ENCODE measurements at regions not wholly inside any gene's neighbourhood (a gene's known extent, or its start where the extent isn't known, plus 50 kb on each side); places are given as distances from the start of the nearest gene placed in this dataset.

DNA sequence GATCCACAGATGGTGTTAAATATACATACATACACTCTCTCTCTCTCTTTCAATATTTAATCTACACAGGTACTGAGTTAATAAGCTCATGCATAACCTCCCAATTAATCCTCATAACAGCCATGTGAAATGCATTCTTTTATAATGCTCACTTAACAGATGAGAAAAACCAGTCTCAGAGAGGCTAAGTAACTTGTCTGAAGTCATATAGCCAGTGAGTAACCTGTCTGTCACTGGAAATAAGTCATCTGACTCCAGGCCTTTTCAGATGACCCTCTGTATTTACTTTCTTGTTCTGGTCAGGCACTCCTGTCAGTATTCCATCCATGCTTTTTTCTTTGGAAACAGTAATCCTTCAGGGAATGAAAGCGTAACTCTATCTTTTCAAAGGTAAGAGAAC is 594.0 kb upstream of the TENM4 start:
- H4K5ac ChIP-seq (ENCODE audit: insufficient read length, low read depth, low read length) = no peak overlapping the region
- H3K23me2 ChIP-seq (ENCODE audit: low read depth, low read length) = no peaks in the 10 kb centered on the region
- H3K9me3 ChIP-seq (ENCODE audit: insufficient read depth in 2 of 2, low read depth in 1 of 2, low read length in 1 of 2) = no peaks in the 10 kb centered on the region
- 100% methylated on average over 1 of the region's 1 CpG; no CpG with 5 or more reads in 1 of the 2 experiments for WGBS, 2 experiments (ENCODE audit: extremely low coverage in 1 of 2, insufficient coverage in 1 of 2, insufficient read length in 1 of 2, insufficient replicate concordance in 2 of 2, low coverage in 1 of 2, low lambda C conversion rate in 2 of 2, missing lambda C conversion rate in 1 of 2)
- H3K9ac ChIP-seq (replicated peaks in 1 of 4; ENCODE audit: extremely low read depth in 1 of 4, low read depth in 3 of 4, low read length in 3 of 4) = no peak overlapping the region
- ChIA-PET CTCF (ENCODE audit: partially characterized antibody) (no interaction called here), POLR2A (ENCODE audit: partially characterized antibody) (no interaction called here)
- no peak overlapping the region for H2BK120ac ChIP-seq (replicated peaks; ENCODE audit: low read depth, low read length)
- H3K36me3 ChIP-seq (ENCODE audit: control insufficient read depth in 2 of 4, insufficient read depth in 4 of 4, low read length in 3 of 4) = no peaks in the 10 kb centered on the region
- no peak overlapping the region for H2BK12ac ChIP-seq (ENCODE audit: low read depth, low read length)
- no peak overlapping the region for H3K4ac ChIP-seq (replicated peaks; ENCODE audit: insufficient read length, low read depth, low read length)
- no peaks in the 10 kb centered on the region for H4K20me1 ChIP-seq (replicated peaks in 1 of 2; ENCODE audit: control insufficient read depth in 1 of 2, insufficient read depth in 2 of 2, low read length in 2 of 2)
- no peaks in the 10 kb centered on the region for H3K79me2 ChIP-seq (ENCODE audit: control insufficient read depth in 1 of 2, insufficient read depth in 2 of 2, low read length in 2 of 2)
- no peak overlapping the region for H3K18ac ChIP-seq (ENCODE audit: extremely low read depth, low read length)
- FAIRE-seq (no peak), DNase-seq (ENCODE audit: low read depth in 1 of 2, low spot score in 2 of 2) (no peak)
- no peaks in the 10 kb centered on the region for H3K27me3 ChIP-seq (replicated peaks in 1 of 4; ENCODE audit: control insufficient read depth in 3 of 4, extremely low read depth in 1 of 4, insufficient read depth in 3 of 4, low read length in 3 of 4)
- H3K4me3 ChIP-seq (ENCODE audit: extremely low read depth in 1 of 4, insufficient read depth in 2 of 4, low read depth in 3 of 4, low read length in 4 of 4) = no peak overlapping the region
- H4K91ac ChIP-seq (replicated peaks; ENCODE audit: insufficient read length, low read length) = no peak overlapping the region
- H3K56ac ChIP-seq (replicated peaks; ENCODE audit: insufficient read length, low read depth, low read length) = no peak overlapping the region
- no peaks in the 10 kb centered on the region for H3K4me1 ChIP-seq (replicated peaks in 1 of 4; ENCODE audit: control insufficient read depth in 3 of 4, insufficient read depth in 4 of 4, low read length in 3 of 4)
- TF ChIP-seq KDM1A (IDR thresholded peaks at IDR 0.05; ENCODE audit: borderline replicate concordance, low read length) (no peak), RFX5 (IDR thresholded peaks at IDR 0.05; ENCODE audit: borderline replicate concordance, low read depth, low read length) (no peak), SP1 (IDR thresholded peaks at IDR 0.05; ENCODE audit: low read depth, low read length) (no peak), ASH2L (IDR thresholded peaks at IDR 0.05; ENCODE audit: low read length) (no peak), TAF1 (IDR thresholded peaks at IDR 0.05; ENCODE audit: low read depth, low read length) (no peak), RNF2 (IDR thresholded peaks at IDR 0.05; ENCODE audit: borderline replicate concordance, low read depth, low read length, missing control alignments, poor library complexity, severe bottlenecking) (no peak)
- H3K4me2 ChIP-seq (ENCODE audit: insufficient read depth in 1 of 2, low read depth in 2 of 2, low read length in 2 of 2) = no peak overlapping the region
- H2BK5ac ChIP-seq (ENCODE audit: low read depth, low read length) = no peak overlapping the region
- no peak overlapping the region for H2BK20ac ChIP-seq (ENCODE audit: low read length)
- H2BK15ac ChIP-seq (ENCODE audit: low read length) = no peak overlapping the region
- H3K27ac ChIP-seq (ENCODE audit: low read depth, low read length) = no peak overlapping the region
- no peak overlapping the region for H3K23ac ChIP-seq (ENCODE audit: insufficient read length)
- no peak overlapping the region for H2AK5ac ChIP-seq (ENCODE audit: low read depth, low read length)
- H3K79me1 ChIP-seq (ENCODE audit: low read depth, low read length) = no peaks in the 10 kb centered on the region
- no peak overlapping the region for H3K14ac ChIP-seq (ENCODE audit: insufficient read length)
- H4K8ac ChIP-seq (ENCODE audit: extremely low read depth, insufficient read depth, low read length) = no peak overlapping the region
- no peak overlapping the region for H2AFZ ChIP-seq (ENCODE audit: low read length)

All from H1 (cell line).